Activated CD4-positive, alpha-beta T cell treated with anti-CD3 and anti-CD28 coated beads for 4 hours (primary cell): ENCODE measurements at regions not wholly inside any gene's neighbourhood (a gene's known extent, or its start where the extent isn't known, plus 50 kb on each side); places are given as distances from the start of the nearest gene placed in this dataset.

Experiments
- DNase-seq, 2 donors: peaks; one replicate each; pipeline ENCODE4 v3.0.0-alpha.2; 2020

DNA sequence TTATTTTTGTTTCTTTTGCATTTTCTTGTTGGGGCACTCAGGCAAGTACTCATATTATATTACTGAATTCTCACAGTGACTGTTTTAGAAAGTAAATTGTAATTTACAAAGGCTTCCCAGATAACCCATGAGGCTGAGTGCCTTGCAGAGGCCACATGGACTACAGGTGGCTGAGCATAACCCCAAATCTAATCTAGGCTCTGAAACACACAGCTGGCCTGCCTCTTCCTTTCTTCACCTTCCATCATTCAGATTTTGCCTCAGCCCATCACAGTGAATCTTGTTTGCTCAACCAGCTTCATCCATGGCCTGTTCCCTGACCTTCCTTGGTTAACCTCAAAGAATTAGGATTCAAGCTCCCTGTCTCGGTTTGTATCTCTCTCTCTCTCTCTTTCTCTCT is 78.5 kb upstream of the PRDM11 start:
- DNase-seq, result no peak

DNA sequence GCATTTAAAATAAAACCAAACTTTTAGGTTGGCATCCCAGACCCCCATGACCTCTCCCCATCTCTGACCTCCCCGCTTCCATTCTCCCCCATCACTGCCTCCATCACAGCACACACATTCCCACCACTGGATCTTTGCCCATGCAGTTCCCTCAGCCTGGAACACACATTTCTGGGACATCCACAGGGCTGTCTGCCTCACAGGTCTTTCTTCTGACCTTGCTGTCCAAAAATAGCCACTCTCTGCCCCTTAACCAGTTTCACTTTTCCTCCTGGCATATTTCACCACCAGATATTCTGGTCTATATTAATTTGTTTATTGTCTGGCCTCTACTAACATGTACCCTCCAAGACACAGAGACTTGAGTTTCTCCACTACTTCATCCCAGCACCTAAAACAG is 75.2 kb upstream of the PRDM11 start:
- no peak for DNase-seq

DNA sequence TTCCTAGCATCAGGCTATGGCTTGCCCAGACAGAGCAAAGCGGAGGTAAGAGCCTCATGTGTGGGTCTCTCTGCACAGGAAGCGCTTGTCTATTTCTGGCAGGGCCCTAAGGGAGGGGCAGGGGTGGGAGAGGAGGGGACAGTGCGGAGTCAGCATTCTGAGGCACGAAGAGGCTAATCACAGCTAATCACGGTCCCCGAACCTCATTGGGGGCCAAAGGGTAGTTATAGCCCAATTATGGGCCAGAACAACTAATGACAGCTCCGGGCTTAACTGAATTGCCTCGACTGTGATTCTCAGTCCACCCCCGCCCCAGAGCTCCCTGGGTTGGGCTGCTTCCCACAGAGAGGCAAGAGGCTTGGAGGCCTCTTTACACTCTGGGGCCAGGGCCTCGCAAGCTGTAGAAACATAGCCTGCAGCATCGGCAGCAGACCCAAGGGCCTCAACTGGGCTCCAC is 72.7 kb upstream of the PRDM11 start:
- DNase-seq, result no peak

DNA sequence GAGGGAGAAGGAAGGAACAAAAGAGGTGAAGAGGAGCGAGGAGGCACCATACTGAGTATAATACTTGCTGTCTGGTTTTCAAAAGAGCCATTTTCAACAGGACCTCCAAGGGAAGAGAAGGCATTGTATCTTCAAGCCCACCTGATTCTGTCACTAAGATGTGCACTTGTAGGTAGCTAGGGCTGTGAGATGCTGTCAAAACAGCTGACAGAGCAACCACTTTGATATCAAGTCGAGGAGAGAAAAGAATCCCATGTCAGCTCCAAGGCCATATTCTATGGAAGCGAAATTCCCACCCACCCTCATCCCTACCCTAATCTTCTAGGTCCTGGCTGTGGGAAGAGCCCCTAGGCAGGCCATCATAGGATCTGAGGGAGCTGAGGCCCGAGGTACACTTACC is 70.9 kb upstream of the PRDM11 start:
- no peak for DNase-seq

DNA sequence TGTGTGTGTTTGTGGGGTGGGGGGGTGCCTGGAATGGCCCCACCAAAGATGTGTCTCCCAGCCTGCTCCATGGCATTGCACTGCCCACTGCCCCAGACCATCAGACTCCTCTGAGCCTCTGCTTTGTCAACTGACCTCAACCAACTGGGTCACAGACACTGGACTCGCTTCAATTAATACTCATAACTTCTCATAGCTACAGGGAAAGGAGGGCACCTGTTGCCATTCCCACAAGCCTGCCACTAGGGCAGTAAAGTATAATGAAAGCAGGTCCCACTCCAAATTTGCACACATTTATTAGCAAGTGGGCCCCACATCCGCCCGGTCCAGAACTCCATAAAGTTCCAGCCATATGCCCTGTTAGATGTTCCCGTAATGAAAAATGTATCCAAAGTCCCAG is 70.5 kb upstream of the PRDM11 start:
- no peak for DNase-seq

DNA sequence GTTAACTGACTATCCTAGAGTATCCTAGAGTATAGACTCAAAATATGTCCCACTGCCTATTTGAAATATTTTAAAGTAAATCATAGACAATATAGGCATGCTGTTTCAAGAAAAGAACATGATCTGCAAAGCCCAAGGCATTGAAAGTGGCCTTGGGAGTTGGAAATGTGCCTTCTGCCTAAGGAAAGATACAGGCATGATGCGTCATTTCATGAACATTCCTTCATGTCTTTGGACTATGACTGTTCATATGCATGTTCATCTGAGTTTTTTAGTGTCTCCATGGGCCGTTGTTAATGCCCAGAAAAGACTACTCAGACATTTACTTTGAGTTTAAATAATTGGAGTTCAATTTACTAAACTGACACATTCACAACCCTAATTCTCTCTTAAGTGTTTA is 69.7 kb upstream of the PRDM11 start:
- DNase-seq, result no peak

DNA sequence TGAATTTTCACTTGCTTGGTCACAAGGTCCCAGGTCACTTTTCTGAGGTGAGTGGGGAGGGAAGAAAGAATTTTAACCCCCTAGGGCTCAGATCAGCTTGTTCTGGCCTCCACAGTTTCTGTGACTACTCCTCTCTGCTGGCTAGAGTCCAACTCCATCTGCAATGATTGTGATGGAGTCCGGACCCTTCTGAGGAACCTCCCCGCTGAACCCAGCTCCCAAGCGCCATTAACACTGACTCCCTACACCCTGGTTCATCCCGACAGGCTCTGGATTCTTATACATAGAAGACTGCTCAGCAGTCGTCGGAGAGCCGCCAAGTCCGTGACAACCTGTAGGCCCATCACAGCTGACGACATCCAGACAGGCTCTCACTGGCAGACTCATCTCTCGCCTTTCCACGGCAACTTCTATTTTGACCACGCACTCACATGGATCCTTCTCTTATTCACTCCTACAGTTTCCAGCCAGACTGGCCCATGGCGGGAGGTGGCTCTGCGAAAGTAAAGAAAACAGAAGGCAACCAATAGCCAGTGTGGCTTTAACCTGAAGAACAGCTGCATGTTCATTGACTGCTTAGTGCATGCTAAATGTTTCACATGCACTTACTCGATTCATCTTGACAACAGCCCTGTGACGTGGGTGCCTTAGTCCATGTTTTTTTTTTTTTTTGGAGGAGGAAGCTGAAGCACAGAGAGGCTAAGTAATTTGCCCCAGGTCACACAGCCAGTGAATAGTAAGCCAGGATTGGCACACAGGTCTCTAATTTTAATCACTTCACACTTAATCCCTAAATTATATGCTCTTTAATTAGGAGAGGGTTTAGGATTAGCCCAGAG is 68.0 kb upstream of the PRDM11 start:
- no peak for DNase-seq

DNA sequence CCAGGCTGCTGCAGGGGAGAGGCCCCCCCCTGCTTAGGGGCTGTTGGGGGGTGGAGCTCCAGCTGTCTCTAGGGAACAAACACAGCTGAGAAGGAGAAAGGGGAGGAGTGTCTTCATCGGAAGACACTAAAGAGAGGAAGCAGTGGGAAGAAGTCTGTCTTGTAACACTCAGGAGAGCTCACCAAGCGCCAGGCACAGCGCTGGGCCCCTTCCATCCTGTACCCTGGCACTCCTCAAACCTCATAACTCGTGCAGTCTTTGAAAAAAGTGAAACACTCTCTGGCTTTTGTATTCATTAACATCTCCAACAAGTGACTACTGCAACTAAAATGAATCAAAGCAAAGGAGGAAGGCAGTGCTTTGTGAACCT is 67.4 kb upstream of the PRDM11 start:
- DNase-seq, result no peak

DNA sequence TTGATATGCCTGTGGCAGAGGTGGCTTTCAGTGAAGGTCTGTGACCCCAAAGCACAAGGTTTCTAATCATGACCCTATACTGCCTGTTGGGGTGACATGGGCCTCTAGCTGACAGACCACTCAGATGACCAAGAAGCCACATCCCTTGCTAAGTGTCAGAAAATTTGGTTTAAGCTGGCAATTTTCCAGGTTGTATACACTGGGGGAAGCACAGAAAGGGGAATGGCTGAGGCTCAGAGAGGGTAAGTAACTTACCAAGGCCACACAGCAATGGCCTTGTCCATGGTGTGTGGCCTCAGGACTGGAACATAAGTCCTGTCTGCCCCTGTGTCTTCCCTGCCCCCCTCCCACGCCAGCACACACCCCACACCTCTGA is 66.9 kb upstream of the PRDM11 start:
- DNase-seq, result no peak

DNA sequence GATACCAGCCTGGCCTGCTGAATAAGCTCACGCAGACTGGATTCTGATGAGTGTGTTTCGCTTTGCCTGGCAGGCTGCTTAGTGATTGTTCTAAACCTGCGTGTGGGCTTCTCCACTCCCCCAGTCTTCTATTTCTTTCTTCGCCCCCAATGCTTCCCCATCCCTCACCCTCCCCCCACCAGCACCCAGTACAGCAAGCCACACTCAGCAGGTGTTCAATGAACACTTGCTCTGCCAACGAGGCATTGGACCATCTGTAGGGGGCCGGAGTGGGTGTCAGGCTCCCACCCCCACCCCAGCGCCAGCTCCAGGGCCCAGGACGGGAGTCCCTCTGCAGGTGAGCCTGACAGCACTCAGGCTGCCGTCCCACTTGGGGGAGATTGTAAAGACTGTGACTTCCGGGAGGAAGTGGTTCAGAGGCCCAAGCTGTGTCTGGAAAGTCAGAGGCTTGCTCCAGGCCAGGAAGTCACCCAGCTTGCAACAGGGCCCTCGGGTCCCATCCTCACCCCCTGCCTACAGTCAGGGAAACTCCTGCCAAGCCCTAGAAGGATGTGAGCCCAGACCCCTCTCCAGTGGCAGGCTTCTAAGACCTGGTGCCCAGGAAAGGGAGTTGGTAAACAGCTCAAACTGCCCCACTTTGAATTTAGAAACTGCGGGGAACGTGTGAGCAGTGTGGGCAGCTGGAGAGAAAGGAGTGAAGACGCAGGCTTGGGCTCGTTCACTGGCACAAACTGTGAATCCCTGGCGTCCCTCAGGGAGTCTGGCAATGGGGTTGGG is 66.3 kb upstream of the PRDM11 start:
- peak; percentile 42 to 53 for DNase-seq

DNA sequence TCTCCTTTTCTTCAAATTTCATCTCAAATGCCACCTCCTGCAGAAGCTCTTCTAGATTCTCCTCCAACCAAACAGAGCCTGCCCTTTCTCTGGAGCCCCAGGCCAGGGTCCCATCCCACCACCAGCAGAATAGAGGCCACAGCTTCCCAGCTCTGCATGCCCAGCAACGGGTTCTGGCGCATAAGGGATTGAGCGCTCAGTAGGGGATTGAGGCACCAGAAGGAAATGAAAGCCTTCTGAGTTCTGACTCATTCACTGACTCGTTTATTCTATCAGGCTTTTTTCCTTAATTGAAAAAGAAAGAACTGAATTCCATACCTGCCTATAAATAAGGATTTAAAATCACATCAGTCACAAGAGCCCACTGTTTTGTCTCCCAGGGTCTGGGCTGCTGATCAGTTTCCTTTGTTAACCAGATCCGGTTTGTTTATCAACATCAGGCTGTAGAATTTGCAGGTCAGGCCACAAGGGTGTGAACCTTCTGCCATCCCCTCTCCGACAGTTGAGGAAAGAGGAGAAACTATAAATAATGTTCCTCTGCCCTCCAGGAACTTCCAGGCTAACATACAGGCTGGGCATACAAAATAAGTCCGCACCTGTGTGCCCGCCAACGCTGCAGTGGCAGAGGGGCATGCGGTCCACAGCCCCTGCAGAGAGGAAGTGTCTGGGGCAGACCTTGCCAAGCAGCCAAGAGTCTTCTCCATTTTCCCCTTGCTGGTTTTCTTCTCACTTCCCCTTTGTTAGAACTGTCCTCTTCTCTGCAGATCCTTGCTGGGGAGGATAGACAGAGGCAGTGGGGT is 63.5 kb upstream of the PRDM11 start:
- no peak for DNase-seq

DNA sequence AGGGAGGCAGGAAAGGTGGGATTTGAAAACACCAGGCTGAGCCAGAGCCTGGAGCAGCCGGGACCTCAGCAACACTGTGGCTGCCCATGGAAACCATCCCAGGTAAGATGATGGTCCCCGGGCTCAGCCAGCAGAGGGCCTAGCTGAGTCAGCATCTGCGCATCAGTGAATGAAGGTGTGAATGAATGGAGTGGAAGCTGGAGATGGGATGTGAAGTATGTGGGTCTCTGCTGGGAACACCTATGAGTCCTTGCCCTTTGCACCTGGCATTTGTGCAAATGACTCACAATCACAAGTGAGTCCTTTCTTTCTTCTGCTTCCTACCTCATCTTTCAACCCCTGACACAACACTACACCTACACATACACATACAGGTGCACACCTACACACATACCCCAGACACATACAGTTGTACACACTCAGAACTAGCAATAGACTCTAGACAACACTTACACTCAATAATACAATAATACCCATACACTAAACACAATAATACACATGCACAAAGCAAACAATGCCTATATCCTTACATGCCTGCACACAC is 62.8 kb upstream of the PRDM11 start:
- DNase-seq, result no peak

DNA sequence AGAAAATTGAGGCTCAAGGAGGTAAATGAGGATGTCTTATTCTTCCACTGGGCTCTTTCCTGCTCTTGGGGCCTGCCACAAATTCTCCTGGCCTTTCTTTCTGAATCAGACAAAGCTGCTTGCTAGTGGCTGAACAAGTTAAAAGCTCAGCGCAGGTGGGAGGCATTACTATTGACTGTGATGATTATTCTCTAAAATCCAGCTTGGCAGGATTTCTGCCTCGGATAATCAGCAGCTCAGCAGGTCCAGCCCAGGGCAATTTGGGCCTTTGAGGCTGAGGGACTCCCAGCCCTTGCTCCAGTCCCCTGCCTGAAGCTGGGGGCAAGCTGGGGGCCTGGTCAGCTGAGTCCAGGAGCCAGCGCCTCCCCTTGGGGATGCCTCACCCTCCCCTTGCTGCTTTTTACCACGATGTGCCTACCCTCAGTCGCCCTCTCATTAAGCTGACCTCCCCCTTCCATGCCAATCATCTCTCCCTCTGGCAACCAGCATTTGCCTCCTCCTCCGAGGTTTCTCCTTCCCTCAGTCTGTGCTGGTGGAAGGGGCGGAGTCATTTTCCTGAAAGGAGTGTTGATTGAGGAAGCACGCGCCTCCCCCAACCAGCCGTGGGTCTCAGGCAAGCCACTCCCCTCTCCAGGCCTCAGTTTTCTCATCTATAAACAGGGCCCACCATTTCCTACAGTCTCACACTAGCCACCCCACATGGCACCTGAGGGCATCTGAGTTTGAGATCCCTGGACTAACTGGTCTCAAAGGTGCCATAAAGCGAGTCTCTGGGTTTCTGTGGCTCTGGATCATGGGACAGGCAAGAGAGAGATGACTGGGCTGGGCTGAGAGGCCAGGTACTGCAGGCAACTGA is 60.6 kb upstream of the PRDM11 start:
- no peak for DNase-seq

DNA sequence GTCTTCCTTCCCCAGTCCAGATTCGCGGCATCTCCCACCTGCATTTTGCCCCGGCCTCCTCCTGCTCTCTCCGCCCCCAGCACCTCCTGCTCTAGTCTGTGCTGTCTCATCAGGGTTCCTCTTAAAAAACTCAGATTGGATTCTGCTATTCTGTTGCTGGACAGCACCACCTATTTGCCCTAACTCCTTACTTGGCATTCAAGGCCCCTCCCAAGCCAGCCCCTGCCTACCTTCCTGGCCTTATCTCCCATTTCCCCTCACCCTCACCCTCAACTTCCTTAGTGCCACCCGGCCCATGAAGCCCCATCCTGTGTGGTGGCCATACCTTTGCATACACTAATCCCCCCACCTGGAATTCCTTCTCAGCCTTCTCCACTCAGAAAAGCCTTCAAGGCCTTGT is 59.9 kb upstream of the PRDM11 start:
- DNase-seq, result no peak

DNA sequence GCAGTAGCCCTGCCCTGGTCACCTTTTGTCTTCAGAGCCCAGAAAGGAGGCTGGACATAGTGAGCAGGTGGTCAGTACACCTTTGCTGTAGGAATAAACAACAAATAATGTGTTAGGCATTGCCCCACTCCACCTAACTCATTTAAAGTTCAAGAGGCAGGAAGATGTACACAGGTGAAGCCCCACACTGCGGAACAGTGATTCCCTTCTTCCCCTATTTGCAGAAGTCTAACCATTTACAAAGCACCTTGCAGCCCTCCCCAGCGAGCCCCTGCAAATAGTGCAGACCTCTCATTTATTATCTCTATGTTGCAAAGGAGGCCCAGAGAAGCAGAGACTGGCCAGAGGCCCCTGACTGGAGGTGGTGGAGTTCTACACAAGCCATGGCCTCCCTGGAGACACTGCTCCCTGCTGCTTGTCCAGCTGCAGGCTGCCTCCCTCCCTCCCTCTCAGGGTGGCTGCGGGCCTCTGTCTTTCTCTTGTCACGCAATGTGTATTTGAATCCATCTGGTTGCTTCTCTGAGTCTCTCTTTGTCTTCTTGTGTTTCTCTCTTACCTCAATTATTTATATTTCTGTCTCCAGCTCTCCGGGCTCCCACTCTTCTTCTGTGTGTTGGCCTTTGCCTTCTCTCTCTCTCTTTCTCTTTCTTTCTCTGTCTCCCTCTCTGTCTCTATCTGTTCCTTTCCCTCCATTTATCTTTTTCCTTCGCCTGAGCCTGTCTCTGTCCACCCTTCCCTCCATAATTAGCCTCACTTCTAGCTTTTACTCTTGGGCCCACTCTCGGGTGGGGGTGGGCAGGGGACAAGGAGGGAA is 59.1 kb upstream of the PRDM11 start:
- DNase-seq, result no peak

DNA sequence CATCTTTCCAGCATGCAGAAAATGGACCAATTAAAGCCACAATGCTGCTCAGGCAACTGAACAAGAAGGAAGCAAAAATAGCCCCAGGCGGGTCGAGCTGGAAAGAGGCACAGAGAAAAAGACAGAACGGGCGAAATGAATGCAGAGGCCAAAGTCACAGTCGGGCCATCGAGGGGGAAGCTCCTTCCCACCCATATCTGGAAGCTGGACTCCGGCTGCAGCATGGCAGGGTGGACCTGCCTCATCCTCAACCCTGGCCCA is 58.6 kb upstream of the PRDM11 start:
- DNase-seq, result no peak

DNA sequence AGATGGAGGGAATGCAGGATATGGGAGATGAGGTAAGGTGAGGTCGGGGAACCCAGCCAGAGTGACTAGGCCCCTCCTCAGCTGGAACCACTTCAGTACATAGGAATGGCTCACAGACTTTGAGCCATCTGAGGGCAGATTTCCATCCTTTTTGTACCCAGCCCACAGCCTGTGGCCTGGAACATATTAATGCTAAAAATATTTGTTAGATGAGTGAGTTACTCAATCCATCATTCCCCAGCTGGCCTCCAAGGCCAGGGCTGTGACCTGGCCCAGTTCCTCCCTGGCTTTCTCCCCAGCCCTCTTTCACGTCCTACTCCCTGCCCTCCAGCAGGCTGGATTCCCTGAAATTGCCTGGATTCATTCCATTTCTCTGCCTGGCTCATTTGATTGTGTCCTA is 57.2 kb upstream of the PRDM11 start:
- no peak for DNase-seq

DNA sequence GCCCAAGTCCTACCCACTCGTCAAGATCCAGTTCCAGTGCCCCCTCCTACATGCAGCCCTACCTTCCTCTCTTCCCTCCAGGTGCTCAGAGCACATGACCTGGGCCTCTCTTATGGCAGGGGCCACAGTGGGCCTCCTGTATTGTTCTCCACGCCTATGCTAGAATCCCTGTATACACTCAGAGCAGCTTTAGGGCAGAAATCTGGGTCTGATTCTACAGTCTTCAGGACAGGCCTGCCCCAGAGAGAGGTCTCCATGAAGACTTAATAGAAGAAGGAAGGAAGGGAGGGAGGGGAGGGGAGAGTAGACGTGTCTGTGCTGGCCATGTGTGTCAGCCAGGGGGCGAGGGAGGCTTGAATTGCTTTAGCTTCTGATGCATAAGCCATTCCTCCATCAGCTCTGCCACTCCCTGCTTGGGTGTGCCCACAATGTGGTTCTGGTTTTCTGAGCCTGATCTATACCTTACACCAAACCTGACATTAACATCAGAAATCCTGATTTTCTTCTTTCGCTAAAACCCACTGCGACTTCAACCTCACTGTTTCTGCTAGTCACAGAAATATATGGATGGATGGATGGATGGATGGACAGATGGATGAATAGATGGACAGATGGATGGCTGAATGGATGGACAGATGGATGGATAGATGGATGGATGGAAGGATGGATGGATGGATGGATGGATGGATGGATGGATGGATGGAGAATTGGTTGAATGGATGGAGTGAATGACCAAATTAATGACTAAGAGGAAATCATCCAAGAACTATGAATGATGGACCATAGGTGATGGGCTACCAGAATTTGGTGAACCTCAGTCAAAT is 56.6 kb upstream of the PRDM11 start:
- DNase-seq, result no peak

DNA sequence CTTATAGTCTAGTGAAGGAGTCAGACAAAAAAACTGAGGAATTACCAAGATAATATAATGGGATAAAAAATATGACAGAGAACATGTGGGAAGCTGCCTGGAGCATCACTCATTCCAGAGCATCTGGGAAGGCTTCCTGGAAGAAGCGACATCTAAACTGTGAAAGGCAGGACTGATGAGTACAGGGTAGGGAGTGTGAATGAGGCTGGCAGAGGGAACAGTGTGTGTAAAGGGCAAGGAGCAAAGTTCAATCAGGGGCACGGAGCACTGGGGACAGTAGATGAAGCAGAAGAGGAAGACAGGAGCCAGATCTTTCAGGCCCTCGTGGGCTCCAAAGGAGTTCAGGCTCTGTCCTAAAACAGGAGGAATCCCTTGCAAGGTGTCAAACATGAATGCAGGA is 55.8 kb upstream of the PRDM11 start:
- no peak for DNase-seq

DNA sequence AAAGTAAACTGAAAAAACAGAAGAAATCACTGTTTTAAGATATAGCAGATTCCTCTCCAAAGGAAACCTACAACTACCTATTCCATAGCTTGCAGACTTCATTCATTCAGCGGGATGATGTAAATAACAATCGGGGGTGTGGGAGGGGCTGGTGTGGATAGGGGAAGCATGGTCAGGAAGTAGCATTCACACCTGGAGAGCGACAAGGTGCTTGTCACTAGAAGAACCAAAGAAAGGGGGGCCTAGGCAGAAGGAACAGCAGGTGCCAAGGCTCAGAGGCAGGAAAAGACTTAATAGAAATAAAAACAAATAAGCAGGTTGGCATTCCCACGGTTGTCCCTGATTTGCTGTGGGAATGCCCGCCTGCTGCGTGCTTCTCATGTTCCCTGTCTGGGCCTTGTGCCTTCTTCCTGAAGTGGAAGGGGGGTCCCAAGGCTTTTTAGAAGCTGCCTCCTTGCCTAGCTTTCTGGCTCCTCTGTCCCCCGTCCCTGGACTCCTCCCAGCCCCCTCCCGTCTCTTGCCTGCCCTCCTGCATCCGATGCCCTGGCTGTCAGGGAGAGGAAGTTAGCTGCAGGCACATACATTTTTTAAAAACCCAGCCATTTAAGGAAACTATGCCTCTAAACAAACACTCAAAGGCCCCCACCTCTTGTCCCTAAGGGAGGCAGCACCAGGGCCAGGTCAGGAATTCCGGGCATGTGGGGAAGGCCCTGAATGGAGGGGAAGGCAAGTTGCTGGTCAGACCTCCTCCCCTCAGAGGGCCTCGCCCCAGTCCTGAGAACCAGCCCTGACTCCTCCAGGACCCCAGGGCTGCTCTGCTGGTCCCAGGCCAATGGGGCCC is 54.7 kb upstream of the PRDM11 start:
- no peak for DNase-seq
